HG03025 (cell line): ENCODE measurements at regions not wholly inside any gene's neighbourhood (a gene's known extent, or its start where the extent isn't known, plus 50 kb on each side); places are given as distances from the start of the nearest gene placed in this dataset.

ENCODE experiments used
- ATAC-seq: cut with Tn5 transposase; IDR thresholded peaks from one replicate; pipeline ENCODE4 v1.9.1; 2021; ENCODE audit warnings: mild to moderate bottlenecking, moderate library complexity; ENCODE audit not compliant: unreplicated experiment, low FRiP score

DNA sequence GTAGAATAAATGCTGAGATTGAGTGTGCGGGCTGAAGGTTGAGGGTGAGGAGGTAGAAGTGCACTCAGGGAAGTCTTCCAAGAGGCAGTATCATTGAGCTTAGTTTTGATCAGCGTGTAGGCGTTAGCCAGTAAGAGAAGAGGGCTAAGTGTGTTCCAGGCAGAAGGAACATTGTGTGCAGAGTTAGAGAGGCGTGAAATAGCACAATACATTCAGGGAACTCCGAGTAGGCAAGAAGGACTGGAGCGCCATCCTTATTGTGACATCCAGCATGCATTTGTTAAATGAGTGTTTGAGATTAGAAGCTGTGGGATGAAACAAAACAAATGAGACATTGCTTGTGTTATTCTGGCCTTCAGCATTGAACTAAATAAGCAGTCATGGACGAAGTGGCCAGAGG lies 140.9 kb upstream of the MKLN1 start:
- ATAC-seq = no peak

DNA sequence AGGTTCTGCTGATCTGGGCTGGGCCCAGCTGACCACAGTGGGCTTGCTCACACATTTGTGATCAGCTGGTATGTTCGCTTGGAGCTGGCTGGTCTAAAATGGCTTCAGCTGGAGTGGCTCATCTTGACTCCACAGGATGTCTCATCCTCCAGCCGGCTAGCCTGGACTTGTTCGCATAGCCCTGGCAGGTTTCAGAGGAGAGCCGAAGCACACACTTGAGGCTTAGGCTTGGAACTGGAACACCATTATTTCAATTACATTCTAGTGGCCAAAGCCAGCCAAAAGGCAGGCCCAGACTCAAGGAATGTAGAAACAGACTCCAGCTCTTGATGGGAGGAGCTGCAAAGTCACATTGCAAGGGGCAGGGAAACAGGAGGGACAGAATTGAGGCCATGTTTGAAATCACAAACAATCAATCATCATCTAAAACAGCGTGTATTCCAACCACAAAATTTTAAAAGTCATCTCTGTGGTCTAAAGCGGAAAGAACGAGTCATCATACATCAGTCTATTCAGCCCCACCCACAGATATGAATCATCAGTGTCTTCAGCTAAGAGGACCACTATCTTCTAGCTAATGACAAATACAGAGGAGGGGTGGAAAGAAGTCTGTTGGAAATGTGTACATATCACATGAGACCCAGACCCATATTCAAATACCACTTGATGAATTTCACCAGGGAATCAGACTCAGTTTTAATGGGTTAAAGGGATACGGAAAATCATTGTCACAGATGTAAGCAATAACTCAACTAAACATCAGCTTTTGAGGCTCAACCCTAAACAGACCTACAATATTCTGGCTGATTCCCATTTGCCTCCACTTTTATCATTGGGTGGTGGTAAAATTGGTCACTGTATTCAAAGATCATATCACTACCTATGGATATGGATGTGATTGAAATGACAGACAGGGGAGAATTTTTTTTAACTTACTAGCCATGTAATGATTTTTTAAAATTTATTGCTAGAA lies 139.0 kb upstream of the MKLN1 start:
- no peak for ATAC-seq

DNA sequence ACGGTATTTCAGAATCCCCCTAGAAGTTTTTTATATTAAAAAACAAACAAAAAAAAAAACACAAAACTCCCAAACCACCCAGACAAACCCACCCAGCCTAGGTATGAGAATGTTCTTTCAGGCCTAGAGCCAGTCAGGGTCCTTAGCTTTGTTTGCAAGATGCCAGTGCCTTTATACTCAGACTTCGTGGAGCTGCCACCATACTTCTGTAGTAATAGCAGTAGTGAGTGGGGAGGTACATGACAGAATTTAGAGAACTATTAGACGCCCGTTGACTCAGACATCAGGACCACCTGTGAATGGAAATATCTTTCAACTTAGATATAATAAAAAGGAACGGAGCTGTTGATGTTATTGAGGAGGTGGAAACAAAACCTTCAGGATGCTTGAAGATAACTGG lies 138.2 kb upstream of the MKLN1 start:
- no peak for ATAC-seq

DNA sequence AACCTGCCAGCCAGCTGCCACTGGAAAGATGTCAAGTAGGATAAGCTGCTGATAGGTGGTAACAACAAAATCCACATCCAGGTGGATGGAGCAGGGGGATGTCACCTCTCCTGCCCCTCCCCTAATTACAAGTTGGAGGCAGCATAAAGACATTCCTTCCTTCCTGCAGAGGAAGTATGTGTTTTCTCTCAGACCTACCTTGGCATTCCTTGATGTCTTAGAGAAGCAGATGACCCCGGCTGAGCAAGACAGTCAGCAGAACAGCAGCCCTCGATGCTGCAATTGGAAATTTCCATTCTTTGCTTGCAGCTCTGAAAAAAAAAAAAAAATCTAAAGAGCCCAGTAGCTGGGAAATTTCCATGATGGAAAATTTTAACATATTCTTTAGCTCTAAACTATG lies 137.5 kb upstream of the MKLN1 start:
- ATAC-seq = no peak

DNA sequence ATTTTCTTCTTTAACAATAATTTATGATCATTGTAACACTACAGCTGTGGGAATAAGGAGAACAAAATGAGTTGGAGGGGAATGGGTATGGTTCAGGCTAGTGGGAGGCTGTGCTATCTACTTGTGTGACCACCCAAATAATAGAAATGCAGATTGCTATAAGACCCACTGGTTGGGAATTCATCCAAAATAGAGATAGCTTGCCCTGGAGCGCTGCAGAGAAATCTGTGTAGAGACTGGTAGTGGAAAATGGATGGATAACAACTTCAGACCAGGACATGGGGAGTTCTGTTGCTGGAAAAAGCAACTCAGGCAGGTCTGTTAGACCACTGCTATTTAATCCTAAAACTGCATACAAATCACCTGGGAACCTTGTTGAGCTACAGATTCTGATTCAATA lies 137.1 kb upstream of the MKLN1 start:
- no peak for ATAC-seq

DNA sequence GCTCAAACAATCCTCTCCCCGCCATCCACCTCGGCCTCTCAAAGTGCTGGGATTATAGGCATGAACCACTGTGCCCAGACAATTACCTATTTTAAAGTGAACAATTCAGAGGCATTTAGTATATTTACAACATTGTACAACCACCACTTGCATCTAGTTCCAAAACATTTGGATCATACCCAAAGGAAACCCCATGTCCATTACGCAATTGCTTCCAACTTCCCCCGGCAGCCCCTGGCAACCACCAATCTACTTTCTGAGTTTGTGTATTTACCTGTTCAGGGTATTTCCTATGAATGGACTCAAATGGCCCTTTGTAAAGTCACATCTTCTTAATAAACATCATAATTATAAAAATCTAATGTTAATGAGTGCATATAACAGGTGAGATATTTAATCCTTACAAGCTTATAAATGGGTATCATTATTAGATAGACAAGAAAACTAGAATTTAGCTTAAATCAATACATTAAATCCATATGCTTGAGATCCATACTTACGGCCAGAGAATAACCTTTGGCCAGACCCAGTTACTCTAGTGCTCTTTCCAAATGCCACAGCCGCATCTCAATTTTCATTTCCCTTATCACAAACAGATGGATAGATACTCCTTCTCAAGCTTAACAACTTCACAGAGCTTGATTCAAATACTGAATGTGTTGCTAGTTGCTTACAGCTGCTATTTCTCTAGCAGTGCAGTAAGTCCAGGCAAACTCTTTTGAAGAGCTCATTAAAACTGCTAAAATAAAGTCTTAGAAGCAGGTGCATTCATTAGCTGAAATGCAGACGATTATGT lies 133.4 kb upstream of the MKLN1 start:
- ATAC-seq = no peak

DNA sequence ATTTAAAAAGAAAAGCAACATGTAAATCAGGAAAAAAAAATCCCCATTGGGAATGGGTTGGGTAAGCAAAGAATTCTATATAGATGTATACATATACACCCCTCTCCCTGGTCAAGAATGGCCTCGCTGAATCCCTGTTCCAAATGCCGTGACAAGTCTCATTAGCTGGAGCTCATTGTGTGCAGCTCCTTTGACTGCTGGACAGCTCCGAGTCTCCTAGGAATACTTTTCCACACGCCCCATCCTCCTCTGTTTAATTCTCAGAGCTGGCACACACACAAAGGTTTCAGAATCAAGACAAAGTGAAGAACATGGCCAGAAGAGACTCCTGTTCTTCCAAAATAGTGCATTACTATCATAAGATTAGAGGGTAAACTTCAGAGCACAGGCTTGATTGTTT lies 130.9 kb upstream of the MKLN1 start:
- ATAC-seq = no peak

- ATAC-seq = no peak
Measured at GRCh38 chr7:131197920-131198615, 129.6 kb upstream of the MKLN1 start.

- no peak for ATAC-seq
Measured at GRCh38 chr7:131202451-131202850, 125.2 kb upstream of the MKLN1 start.

DNA sequence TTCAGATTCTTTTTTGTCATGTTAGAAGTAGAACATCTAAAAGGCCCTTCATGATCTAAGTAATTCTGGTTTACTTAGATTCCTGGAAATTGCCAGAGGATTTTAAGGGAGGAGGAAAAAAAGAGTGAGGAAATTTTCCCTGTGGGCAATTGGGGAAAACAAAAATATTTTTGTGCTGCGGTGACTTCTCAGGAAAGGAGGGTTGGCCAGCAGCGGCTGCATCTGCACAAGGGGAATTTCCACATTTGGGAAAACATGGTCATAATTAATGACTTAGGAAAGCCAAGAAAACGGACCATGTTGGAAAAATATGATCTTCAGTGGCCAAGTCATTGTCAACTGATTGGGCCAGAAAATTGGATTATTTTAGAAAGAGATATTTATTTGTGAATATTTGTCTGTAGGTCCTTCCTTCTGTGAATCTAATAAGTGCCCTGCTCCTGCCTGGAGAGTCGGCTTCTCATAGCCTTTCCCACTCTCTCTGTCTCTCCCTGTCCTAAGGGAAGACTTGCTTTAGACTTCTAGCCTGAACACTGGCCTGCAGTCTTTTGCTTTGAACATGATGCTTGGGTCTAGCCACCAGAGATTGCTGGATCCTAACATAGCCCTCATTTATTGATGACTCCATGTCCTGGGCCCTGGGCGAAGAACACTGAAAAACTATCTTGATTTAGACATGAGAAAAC lies 124.2 kb upstream of the MKLN1 start:
- no peak for ATAC-seq

GRCh38 chr7:131208777-131209176 lies 118.9 kb upstream of the MKLN1 start:
- ATAC-seq = no peak

- ATAC-seq = no peak
Measured at GRCh38 chr7:131210618-131211017, 117.1 kb upstream of the MKLN1 start.

DNA sequence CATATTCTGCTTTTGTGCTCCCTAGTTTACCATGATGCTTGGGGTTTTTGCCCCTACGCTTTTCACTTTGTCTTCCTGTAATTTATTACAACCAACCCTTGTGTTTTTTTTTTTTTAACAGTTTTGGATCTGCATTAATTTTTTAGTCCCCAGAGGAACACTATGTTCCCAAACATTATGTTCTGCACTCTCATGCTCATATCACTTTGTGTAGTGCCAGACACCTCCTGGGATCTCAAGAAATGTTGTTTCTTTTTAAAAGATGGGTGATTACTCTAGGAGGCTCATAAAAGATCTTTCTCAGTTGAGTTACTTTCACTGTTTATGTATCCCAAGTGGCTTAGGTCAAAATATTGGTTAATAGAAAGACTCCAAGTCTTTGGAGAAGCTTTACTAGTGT lies 116.2 kb upstream of the MKLN1 start:
- no peak for ATAC-seq

- ATAC-seq = no peak
Measured at GRCh38 chr7:131212114-131212513, 115.6 kb upstream of the MKLN1 start.

GRCh38 chr7:131218727-131219128 lies 108.9 kb upstream of the MKLN1 start:
- ATAC-seq = no peak

DNA sequence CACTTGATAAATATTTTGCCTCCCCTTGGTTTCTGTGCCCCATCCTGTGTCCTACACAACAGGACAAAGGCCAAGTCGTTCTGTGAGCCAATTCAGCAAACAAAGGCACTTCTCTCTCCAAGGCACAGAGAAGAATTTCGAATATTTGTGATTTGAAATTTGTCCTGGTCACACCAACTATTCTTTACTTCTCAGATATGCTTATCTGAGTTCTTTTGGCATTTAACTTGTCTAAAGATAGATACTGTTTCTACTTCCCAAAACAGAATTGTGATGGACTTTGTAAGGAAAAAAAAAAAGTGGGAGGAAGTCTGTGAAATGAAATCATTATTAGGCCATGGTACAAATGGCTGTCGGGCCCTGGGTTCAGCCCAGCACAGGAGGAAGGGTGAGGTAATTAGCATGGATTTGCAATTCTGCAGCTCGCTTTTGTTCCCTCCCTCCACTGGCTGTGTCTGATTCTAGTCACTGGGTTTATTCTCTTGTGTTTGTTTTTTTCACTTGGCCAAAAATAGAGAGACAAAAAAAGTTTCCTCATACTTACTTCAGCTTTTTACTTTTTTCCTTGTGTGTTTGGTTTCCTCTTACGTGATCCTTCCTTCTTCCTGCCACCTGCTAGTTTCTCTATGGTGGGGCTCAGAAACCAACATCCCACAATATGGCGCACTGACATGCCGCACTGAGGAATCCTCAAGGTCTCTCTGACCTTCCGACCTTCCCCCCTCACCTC lies 108.2 kb upstream of the MKLN1 start:
- no peak for ATAC-seq

GRCh38 chr7:131221061-131221460 lies 106.6 kb upstream of the MKLN1 start:
- ATAC-seq = no peak

- no peak for ATAC-seq
Measured at GRCh38 chr7:131222171-131222570, 105.5 kb upstream of the MKLN1 start.

DNA sequence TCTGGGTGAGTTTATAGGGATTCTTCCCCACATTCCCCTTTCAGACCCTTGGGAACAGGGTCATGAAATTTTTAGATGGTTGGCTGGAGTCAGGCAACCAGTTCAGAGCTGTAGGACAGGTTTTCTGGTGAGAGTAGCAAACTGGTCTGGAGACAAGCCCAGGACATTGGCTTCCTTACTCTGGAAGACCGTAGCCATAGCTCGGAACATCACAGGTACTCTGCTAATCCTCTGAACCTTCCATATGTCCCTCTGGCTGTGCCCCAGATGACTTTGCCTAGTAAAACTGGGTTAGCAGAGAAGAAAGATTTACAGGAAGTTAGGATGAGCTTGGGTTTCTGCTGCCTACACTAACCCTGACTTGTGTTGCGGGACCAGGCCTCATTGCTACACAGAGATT lies 104.5 kb upstream of the MKLN1 start:
- ATAC-seq = no peak

DNA sequence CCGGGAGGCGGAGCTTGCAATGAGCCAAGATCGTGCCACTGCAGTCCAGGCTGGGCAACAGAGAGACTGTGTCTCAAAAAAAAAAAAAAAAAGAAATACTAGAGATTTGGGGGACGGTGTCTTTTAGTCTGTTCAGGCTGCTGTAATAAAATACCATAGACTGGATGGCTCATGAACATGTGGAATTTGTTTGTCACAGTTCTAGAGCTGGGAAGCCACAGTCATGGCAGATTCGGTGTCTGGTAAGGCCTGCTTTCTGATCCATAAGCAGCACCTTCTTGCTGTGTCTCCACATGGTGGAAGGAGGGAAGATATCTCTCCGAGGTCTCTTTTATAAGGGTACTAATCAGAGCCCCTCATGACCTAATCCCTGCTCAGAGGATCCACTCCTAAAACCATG lies 102.7 kb upstream of the MKLN1 start:
- ATAC-seq = no peak
